ENCODE measurements at regions not wholly inside any gene's neighbourhood (a gene's known extent, or its start where the extent isn't known, plus 50 kb on each side); places are given as distances from the start of the nearest gene placed in this dataset.
A peak's percentile ranks its signal among the peaks of the same experiment; 100 is the strongest.
"Not testable (repeated sequence)": the region's sequence is repeated elsewhere in the genome, so short reads cannot be mapped to it uniquely, and the experiment has no call there.

- DNase-seq = peak; percentile 58
Observed at GRCh38 chr11:135075740-135076139, 663.7 kb upstream of the B3GAT1 start.

DNA sequence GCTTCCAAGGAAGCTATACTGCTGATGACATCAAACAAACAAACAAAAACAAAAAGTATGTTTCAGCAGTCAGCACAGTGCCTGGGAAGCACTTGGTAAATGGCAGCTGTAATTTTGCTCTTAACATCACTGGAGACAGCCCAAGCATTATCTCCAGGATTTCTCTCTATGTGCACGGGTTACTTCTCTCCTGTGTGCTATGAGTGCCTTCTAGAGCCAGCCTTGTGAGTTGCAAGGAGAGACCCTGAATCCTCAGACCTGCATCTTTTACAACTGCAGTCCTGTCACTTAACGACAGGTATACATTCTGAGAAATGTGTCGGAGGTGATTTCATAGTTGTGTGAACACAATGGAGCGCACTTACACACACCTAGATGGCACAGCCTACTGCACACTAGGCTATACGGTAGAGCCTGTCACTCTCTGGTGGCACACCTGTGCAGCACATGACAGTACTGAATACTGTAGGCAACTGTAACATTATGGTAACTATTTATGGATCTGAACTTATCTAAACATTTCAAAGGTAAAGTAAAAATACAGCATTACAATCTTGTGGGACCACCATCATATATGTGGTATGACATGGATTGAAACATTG is 662.5 kb upstream of the B3GAT1 start:
- no peak for DNase-seq

DNA sequence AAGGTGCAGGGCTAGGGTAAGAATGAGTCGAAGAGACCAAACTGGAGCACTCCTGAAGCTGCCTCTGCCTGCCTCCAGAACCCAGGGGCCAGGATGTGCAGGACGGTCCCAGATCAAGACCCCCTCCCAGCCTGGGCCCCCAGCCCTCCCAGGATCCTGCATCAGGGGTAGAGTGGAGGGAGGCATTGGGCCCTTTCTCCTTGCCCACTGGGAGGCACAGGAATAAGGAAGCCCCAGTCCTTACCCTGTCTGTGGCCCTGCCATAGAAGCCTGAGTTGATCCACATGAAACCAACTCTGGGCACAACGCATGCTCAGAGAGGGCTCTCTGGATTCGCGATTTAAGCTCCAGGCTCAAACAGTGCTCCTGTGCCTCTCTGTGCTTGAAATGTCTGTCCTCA is 661.8 kb upstream of the B3GAT1 start:
- no peak for DNase-seq

GRCh38 chr11:135073381-135073780 is 661.3 kb upstream of the B3GAT1 start:
- DNase-seq = no peak

- DNase-seq = no peak
Observed at GRCh38 chr11:135069890-135070289, 657.8 kb upstream of the B3GAT1 start.

- no peak for DNase-seq
Observed at GRCh38 chr11:135069063-135069462, 657.0 kb upstream of the B3GAT1 start.

- no peak for DNase-seq
Observed at GRCh38 chr11:135062994-135063393, 651.0 kb upstream of the B3GAT1 start.

DNA sequence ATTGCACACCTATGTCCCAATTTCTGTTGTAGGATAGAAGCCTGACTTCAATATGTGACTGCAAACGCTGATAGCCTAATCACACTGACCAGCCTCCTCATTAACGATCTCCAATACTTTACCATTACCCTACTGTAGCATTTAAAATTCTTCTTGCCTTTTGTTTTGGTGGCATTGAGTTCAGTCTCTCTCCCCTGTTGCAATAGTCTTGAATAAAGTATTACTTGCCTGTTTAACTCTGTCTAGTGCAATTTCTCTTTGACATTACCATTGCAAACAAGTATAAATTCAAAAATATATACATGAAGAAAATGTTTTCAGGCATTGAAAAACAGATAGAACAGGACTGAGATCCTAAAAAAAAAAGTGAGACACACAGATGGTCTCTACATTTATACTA is 649.1 kb upstream of the B3GAT1 start:
- DNase-seq = no peak

- DNase-seq = no peak
Observed at GRCh38 chr11:135046986-135047385, 634.9 kb upstream of the B3GAT1 start.

- no peak for DNase-seq
Observed at GRCh38 chr11:135046556-135046955, 634.5 kb upstream of the B3GAT1 start.

GRCh38 chr11:135043434-135043833 is 631.4 kb upstream of the B3GAT1 start:
- DNase-seq = no peak

DNA sequence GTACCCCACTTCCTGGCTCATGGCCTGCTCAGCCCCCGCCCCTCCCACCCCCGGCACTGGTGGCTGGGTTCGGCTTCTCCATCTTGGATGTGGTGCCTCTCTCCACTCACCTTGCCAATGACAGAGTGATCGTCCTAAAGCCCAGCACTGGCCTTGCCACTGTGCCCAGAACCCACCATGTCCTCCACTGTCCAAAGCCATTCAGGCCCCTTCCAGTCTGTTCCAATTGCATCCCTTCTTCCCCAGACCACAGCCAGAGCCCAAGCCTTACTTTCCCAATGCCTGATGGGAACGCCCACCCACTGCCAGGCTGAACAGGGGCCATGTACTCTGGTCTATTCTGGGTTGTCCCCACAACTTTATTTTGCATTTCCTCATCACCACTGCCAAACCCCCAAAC is 625.8 kb upstream of the B3GAT1 start:
- no peak for DNase-seq

- no peak for DNase-seq
Observed at GRCh38 chr11:135036488-135037297, 624.7 kb upstream of the B3GAT1 start.

DNA sequence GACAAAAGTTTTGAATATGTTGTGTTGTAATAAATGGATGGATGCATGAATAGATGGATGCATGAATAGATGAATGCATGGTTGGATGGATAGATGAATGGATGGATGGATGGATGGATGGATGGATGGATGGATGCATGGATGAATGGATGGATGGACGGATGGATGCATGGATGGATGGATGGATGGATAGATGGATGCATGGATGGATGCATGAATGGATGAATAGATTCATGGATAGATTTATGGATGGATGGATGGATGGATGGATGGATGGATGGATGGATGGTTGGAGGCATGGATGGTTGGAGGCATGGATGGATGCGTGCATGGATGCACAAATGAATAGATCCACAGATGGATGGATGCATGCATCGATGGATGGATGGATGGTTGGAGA is 623.2 kb upstream of the B3GAT1 start:
- DNase-seq = no peak

DNA sequence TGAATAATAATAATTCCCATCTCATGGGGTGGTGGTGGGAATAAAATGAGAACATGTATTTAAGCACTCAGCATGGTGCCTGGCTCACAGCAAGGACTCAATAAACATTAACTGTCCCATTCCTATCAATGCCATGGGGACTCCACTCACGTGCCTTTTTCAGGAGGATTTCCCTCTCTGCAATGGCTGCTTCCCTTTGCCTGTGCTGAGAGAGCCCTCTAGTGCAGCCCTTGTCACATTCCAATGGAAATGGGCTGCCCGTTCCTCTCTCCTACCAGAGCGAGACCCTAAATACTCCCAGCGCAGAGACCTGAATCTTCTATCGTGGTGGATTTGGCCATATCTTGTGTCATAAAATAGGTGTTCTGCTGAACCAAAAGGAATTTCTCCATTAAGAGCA is 621.5 kb upstream of the B3GAT1 start:
- DNase-seq = no peak

- no peak for DNase-seq
Observed at GRCh38 chr11:135031205-135031989, 619.4 kb upstream of the B3GAT1 start.

DNA sequence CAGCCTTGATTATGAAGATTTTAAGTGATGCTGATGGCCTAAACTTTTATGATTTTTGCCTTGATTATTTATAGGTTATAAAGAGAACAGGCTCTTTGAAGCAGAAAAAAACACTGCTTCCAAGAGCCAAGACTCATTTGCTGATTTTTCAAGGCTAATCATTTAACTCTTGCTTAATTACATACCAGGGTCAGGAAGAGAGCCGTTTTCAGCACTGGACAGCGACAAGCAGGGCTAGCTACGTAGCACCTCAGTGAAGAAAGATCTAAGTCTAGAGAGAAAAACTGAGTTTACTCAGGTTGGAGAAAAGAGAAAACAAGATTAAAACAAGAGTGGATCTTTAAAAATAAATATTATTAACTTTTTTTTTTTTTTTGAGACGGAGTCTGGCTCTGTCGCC is 615.4 kb upstream of the B3GAT1 start:
- DNase-seq = no peak

- no peak for DNase-seq
Observed at GRCh38 chr11:135023499-135023898, 611.5 kb upstream of the B3GAT1 start.

- no peak for DNase-seq
Observed at GRCh38 chr11:135022454-135022853, 610.4 kb upstream of the B3GAT1 start.

- DNase-seq = no peak
Observed at GRCh38 chr11:135019899-135020298, 607.9 kb upstream of the B3GAT1 start.

GRCh38 chr11:135019343-135019871 is 607.4 kb upstream of the B3GAT1 start:
- DNase-seq = no peak

DNA sequence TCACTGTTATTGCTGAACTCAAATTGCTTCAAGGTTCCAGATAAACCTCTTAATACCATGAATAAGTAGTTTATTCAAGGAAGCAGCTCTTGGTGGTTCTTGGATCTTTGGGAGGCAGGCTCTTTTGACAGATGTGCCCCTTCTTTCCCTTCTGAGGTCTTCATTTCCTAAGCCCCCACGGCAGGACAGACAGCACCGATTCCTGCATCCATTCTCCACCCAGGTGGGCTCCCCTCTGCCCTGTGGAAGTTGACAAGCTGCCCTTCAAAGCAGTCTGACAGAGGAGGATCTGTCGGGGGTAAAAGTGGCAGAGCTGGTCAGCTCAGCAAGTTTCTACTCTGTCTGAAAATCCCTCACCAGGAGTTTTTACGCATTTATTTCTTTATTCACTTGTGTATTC is 605.3 kb upstream of the B3GAT1 start:
- no peak for DNase-seq

- no peak for DNase-seq
Observed at GRCh38 chr11:135015966-135016365, 603.9 kb upstream of the B3GAT1 start.

GRCh38 chr11:135011313-135011712 is 599.3 kb upstream of the B3GAT1 start:
- not testable (repeated sequence) for DNase-seq
